HEK293T (cell line): ENCODE measurements at regions not wholly inside any gene's neighbourhood (a gene's known extent, or its start where the extent isn't known, plus 50 kb on each side); places are given as distances from the start of the nearest gene placed in this dataset.

ENCODE experiments used
- ELF4 ChIP-seq: fragments of 450-650 bp; IDR thresholded peaks from 2 replicates; pipeline ENCODE4 v1.6.1; 2017; ENCODE audit warnings: antibody characterized with exemption
- HDGF ChIP-seq: fragments of 450-650 bp; IDR thresholded peaks from 2 replicates; pipeline ENCODE4 v1.6.1; 2017; ENCODE audit warnings: antibody characterized with exemption, borderline replicate concordance
- SP1 ChIP-seq: fragments of 450-650 bp; IDR thresholded peaks from 2 replicates; pipeline ENCODE4 v1.6.1; 2017

- TF ChIP-seq SP1 (no peak), HDGF (no peak), ELF4 (no peak)
Measured at GRCh38 chr16:85300406-85300968, 188.2 kb upstream of the CIBAR2 start.
